AG04450 (cell line): ENCODE measurements at regions not wholly inside any gene's neighbourhood (a gene's known extent, or its start where the extent isn't known, plus 50 kb on each side); places are given as distances from the start of the nearest gene placed in this dataset.

Experiments used
- CTCF ChIA-PET: fragments of 300-600, 350-600 bp; formaldehyde crosslinking; extraction: SDS; loops from one replicate; lab custom pipeline; 2022; ENCODE audit warnings: antibody characterized with exemption, inconsistent platforms; lab: Charles Lee
- POLR2A ChIA-PET: fragments of 350-600 bp; formaldehyde crosslinking; extraction: SDS; loops from one replicate; lab custom pipeline; 2021; ENCODE audit warnings: antibody characterized with exemption, inconsistent platforms; lab: Yijun Ruan, JAX
- DNase-seq: peaks from one replicate; pipeline ENCODE4 v3.0.0-alpha.2; 2011; ENCODE audit warnings: low read depth, low spot score
- H3K27ac ChIP-seq: one replicate; pipeline ENCODE4 v1.5.1; 2012; ENCODE audit warnings: low read depth, low read length, control low read depth
- H3K27me3 ChIP-seq: one replicate; pipeline ENCODE4 v1.6.0; 2012; ENCODE audit warnings: low read length; ENCODE audit not compliant: control insufficient read depth, insufficient read depth
- H3K4me3 ChIP-seq: 2 replicates; pipeline ENCODE4 v1.5.1; 2011; ENCODE audit warnings: mild to moderate bottlenecking, low read depth, low read length, control low read depth
- H3K9me3 ChIP-seq: 2 replicates; pipeline ENCODE4 v1.5.1; 2012; ENCODE audit warnings: low read length; ENCODE audit not compliant: control insufficient read depth, insufficient read depth
- TF ChIP-seq, protein P1 (sequence below): IDR thresholded peaks from 2 replicates; pipeline ENCODE4 v1.5.1; 2011; ENCODE audit warnings: low read depth, low read length, control low read depth, inconsistent platforms

DNA sequence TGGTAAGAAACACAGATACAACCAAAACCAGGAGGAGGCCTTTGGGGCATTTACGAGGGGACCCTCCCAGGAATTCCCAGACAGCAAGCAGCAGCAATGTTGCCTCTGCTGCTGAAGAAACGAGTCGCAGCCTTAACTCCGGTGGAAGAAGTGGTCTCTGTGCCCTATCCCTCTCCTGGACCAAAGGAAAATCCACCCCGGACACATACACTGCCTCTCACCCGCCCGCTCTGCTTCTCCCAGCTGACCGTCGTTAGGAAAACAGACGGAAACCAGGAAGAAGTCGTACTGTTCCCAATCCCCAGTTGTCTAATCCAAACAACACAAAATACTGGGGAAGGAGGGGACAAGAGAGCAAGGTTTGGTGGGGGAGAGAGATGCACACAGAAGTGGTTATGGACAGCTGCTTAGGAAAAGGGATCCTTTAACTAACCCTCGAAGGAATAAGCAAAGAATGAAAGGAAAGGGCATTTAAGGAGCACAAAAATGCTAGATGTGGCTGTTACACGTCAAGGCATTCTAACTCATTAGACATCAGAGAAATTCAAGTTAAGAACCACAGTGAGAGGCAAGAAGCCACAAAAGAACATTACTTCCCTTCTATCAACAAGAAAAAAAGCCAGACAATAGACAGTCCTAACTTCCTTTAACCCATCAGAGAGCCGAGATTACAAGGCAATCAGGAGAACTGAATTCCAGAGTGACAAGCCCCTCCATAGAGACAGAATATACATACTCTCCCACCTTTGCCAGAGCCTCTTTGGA is 71.9 kb downstream of the ACTL7B start:
- ChIA-PET POLR2A (no interaction called here), CTCF (no interaction called here)
- Histone ChIP-seq H3K27ac (no peak overlapping the region), H3K4me3 (no peak overlapping the region), H3K9me3 (no peaks in the 10 kb centered on the region), H3K27me3 (peaks cover 8% of the 10 kb centered on the region)
- DNase-seq: no peak
- TF ChIP-seq, protein P1, sequence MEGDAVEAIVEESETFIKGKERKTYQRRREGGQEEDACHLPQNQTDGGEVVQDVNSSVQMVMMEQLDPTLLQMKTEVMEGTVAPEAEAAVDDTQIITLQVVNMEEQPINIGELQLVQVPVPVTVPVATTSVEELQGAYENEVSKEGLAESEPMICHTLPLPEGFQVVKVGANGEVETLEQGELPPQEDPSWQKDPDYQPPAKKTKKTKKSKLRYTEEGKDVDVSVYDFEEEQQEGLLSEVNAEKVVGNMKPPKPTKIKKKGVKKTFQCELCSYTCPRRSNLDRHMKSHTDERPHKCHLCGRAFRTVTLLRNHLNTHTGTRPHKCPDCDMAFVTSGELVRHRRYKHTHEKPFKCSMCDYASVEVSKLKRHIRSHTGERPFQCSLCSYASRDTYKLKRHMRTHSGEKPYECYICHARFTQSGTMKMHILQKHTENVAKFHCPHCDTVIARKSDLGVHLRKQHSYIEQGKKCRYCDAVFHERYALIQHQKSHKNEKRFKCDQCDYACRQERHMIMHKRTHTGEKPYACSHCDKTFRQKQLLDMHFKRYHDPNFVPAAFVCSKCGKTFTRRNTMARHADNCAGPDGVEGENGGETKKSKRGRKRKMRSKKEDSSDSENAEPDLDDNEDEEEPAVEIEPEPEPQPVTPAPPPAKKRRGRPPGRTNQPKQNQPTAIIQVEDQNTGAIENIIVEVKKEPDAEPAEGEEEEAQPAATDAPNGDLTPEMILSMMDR: no peak

DNA sequence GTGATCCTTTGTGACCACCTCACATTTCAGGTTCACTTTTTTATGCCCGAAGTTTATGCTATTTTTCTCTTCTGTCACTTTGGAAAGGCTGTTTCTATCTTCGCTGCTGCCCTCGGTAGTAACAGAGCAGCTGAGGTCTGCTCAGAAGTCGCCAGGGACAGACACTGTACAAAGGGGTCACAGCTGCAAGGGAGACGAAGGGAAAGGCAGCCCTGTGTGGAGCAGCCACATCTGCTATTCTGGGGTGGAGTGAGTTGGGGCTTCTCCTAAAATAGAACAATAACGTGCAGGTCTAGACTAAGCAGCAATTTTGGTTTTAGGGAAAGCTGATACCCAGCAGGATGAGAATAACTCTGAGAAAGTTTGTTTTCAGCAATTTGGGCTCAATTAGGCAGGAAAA is 72.5 kb downstream of the ACTL7B start:
- TF ChIP-seq, protein P1: no peak
- Histone ChIP-seq H3K27ac (no peak overlapping the region), H3K9me3 (no peaks in the 10 kb centered on the region), H3K4me3 (no peak overlapping the region), H3K27me3 (peaks cover 8% of the 10 kb centered on the region)
- ChIA-PET POLR2A (no interaction called here), CTCF (no interaction called here)
- no peak for DNase-seq

DNA sequence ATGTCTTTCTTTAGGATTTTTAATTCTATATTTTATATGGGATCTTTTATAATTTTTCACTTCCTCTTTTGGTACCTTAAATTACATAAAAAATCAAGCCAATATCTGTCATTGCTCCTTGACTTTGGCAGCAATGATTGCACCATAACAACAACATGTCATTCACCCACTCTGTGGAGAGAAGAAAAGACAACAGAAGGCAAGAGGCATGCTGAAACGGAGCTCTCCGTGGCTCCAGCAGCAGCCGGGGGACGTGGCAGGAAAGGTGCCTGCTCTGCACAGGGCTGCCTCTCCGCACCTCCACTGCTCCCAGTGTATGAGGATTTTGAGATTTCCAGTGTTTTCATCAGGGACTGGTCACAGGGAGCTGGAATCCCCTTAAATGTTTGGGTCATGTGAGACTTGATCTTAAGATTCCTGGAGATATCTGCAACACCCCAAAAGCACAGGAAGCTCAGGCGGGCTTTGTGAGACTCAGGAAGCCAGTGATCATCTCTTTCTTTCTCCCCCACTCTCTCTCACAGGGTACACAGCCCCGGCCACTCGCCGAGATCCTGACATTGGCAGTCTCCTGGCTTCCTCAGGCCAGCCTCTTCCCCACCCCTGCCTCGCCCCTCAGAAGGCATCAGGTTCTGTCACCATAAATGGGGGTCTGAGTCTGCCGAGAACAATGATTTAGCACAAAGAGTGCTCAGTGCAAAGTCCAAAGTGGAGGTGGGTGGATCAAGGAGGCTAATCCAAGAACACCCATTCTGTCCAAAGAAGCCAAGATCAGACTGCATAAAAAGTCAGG is 74.6 kb downstream of the ACTL7B start:
- CTCF ChIA-PET: interaction anchor here (0.8 kb wide), 1 partner anchor 19 kb away, joined by 3 read pairs; no protein-coding TSS in a partner anchor
- POLR2A ChIA-PET: no interaction called here
- peaks cover 8% of the 10 kb centered on the region for H3K27me3 ChIP-seq
- TF ChIP-seq, protein P1: no peak
- no peak overlapping the region for H3K4me3 ChIP-seq
- no peak overlapping the region for H3K27ac ChIP-seq
- no peaks in the 10 kb centered on the region for H3K9me3 ChIP-seq
- no peak for DNase-seq

DNA sequence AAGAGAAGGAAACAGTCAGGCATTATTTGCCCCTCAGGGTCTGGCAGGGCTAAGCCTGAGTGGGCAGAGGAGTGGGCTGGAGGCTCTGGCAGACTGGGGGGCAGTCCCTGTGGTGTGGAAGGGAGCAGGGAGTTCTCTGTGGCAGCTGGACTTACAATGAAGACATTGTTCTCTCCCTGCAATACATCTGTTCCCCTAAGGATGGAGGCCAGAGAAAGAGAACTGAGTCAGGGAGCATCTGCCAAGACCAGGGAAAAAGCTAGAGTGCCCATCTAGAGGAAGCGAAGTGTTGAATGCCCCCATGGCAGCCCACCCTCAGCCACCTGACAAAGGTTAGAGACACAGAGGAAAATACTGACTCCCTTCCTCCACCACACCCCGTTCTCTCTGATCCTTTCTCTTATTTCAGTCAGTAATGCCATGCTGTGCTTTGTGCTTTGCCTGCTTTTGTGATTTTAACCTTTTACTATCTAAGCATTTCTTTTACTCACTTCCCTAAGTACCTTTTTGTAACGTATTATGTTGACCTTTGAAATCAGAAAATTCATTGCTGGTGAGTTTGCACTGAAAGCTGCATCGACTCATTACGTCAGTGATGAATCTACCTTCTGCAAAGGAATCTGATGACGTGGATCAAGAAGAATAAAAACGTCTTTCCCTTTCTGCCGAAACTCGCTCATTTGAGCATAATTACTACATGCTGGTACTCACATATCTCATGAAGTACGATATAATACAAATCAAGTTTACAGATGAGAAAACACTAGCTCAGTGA is 76.0 kb downstream of the ACTL7B start:
- Histone ChIP-seq H3K27me3 (peaks cover 8% of the 10 kb centered on the region), H3K4me3 (no peak overlapping the region), H3K27ac (no peak overlapping the region), H3K9me3 (no peaks in the 10 kb centered on the region)
- TF ChIP-seq, protein P1: no peak
- CTCF ChIA-PET: no interaction called here
- DNase-seq: no peak
- POLR2A ChIA-PET: no interaction called here
